ENCODE measurements at regions not wholly inside any gene's neighbourhood (a gene's known extent, or its start where the extent isn't known, plus 50 kb on each side); places are given as distances from the start of the nearest gene placed in this dataset.

GRCh38 chr3:102174832-102175374, 259.9 kb upstream of the ZPLD1 start:
- Histone ChIP-seq H3K4me3 (ENCODE audit: low read length, poor library complexity, severe bottlenecking) (no peak overlapping the region), H3K9me3 (ENCODE audit: insufficient read depth, low read depth, low read length) (no peaks in the 10 kb centered on the region), H2AFZ (ENCODE audit: low read length) (no peak overlapping the region), H3K36me3 (ENCODE audit: insufficient read depth, low read length) (no peaks in the 10 kb centered on the region), H3K4me2 (ENCODE audit: low read depth, low read length, poor library complexity, severe bottlenecking) (no peak overlapping the region), H4K20me1 (ENCODE audit: insufficient read depth, low read length, poor library complexity, severe bottlenecking) (no peaks in the 10 kb centered on the region), H3F3A (ENCODE audit: low read depth) (peaks cover 14% of the 10 kb centered on the region), H3K27me3 (ENCODE audit: insufficient read depth, low read length, poor library complexity, severe bottlenecking) (no peaks in the 10 kb centered on the region), H3K9ac (ENCODE audit: low read depth, low read length, poor library complexity, severe bottlenecking) (no peak overlapping the region), H3K4me1 (ENCODE audit: insufficient read depth, low read length, poor library complexity, severe bottlenecking) (peaks cover 24% of the 10 kb centered on the region), H3K9me2 (replicated peaks; ENCODE audit: low read depth, low read length) (no peaks in the 10 kb centered on the region), H3K79me2 (ENCODE audit: insufficient read depth, low read length) (no peaks in the 10 kb centered on the region)
- no peak for TF ChIP-seq EZH2phosphoT487 (IDR thresholded peaks at IDR 0.05; ENCODE audit: borderline replicate concordance)
- TF ChIP-seq, protein P1, sequence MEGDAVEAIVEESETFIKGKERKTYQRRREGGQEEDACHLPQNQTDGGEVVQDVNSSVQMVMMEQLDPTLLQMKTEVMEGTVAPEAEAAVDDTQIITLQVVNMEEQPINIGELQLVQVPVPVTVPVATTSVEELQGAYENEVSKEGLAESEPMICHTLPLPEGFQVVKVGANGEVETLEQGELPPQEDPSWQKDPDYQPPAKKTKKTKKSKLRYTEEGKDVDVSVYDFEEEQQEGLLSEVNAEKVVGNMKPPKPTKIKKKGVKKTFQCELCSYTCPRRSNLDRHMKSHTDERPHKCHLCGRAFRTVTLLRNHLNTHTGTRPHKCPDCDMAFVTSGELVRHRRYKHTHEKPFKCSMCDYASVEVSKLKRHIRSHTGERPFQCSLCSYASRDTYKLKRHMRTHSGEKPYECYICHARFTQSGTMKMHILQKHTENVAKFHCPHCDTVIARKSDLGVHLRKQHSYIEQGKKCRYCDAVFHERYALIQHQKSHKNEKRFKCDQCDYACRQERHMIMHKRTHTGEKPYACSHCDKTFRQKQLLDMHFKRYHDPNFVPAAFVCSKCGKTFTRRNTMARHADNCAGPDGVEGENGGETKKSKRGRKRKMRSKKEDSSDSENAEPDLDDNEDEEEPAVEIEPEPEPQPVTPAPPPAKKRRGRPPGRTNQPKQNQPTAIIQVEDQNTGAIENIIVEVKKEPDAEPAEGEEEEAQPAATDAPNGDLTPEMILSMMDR (conservative IDR thresholded peaks at IDR 0.05; ENCODE audit: low read length), result no peak

- H3F3A ChIP-seq (ENCODE audit: low read depth), result peaks cover 21% of the 10 kb centered on the region
- H3K4me3 ChIP-seq (ENCODE audit: low read length, poor library complexity, severe bottlenecking), result no peak overlapping the region
- H4K20me1 ChIP-seq (ENCODE audit: insufficient read depth, low read length, poor library complexity, severe bottlenecking), result no peaks in the 10 kb centered on the region
- TF ChIP-seq EZH2phosphoT487 (IDR thresholded peaks at IDR 0.05; ENCODE audit: borderline replicate concordance), result no peak
- TF ChIP-seq, protein P1 (conservative IDR thresholded peaks at IDR 0.05; ENCODE audit: low read length), result no peak
- H2AFZ ChIP-seq (ENCODE audit: low read length), result no peak overlapping the region
- no peaks in the 10 kb centered on the region for H3K9me3 ChIP-seq (ENCODE audit: insufficient read depth, low read depth, low read length)
- H3K27me3 ChIP-seq (ENCODE audit: insufficient read depth, low read length, poor library complexity, severe bottlenecking), result no peaks in the 10 kb centered on the region
- peaks cover 38% of the 10 kb centered on the region for H3K4me1 ChIP-seq (ENCODE audit: insufficient read depth, low read length, poor library complexity, severe bottlenecking)
- no peaks in the 10 kb centered on the region for H3K36me3 ChIP-seq (ENCODE audit: insufficient read depth, low read length)
- H3K9ac ChIP-seq (ENCODE audit: low read depth, low read length, poor library complexity, severe bottlenecking), result no peak overlapping the region
- H3K4me2 ChIP-seq (ENCODE audit: low read depth, low read length, poor library complexity, severe bottlenecking), result no peak overlapping the region
- H3K9me2 ChIP-seq (replicated peaks; ENCODE audit: low read depth, low read length), result no peaks in the 10 kb centered on the region
- H3K79me2 ChIP-seq (ENCODE audit: insufficient read depth, low read length), result no peaks in the 10 kb centered on the region
Observed at GRCh38 chr3:102176333-102177050, 258.3 kb upstream of the ZPLD1 start.

- Histone ChIP-seq H3K36me3 (ENCODE audit: insufficient read depth, low read length) (no peaks in the 10 kb centered on the region), H2AFZ (ENCODE audit: low read length) (no peak overlapping the region), H3K9ac (ENCODE audit: low read depth, low read length, poor library complexity, severe bottlenecking) (no peak overlapping the region), H3K4me2 (ENCODE audit: low read depth, low read length, poor library complexity, severe bottlenecking) (no peak overlapping the region), H3K9me3 (ENCODE audit: insufficient read depth, low read depth, low read length) (no peaks in the 10 kb centered on the region), H3K79me2 (ENCODE audit: insufficient read depth, low read length) (no peaks in the 10 kb centered on the region), H3K4me3 (ENCODE audit: low read length, poor library complexity, severe bottlenecking) (no peak overlapping the region), H3K27me3 (ENCODE audit: insufficient read depth, low read length, poor library complexity, severe bottlenecking) (no peaks in the 10 kb centered on the region), H3K4me1 (ENCODE audit: insufficient read depth, low read length, poor library complexity, severe bottlenecking) (peaks cover 46% of the 10 kb centered on the region), H4K20me1 (ENCODE audit: insufficient read depth, low read length, poor library complexity, severe bottlenecking) (no peaks in the 10 kb centered on the region), H3F3A (ENCODE audit: low read depth) (peaks cover 21% of the 10 kb centered on the region), H3K9me2 (replicated peaks; ENCODE audit: low read depth, low read length) (no peaks in the 10 kb centered on the region)
- TF ChIP-seq, protein P1 (conservative IDR thresholded peaks at IDR 0.05; ENCODE audit: low read length), result no peak
- TF ChIP-seq EZH2phosphoT487 (IDR thresholded peaks at IDR 0.05; ENCODE audit: borderline replicate concordance), result no peak
Observed at GRCh38 chr3:102177075-102177755, 257.6 kb upstream of the ZPLD1 start.

Data from Loucy (cell line).